K562 (cell line): ENCODE measurements at regions not wholly inside any gene's neighbourhood (a gene's known extent, or its start where the extent isn't known, plus 50 kb on each side); places are given as distances from the start of the nearest gene placed in this dataset.

Source experiments
- BRCA1 ChIP-seq, 2 experiments: fragments of 450-650 bp in 1 of 2; sonication (generic) in 1 of 2; formaldehyde crosslinking in 1 of 2; IDR thresholded peaks; 2 replicates each; pipeline versions ENCODE4 v1.5.0 to v1.6.1; 2017 to 2020; ENCODE audit warnings: mild to moderate bottlenecking in 1 of 2, missing genetic modification reagents in 1 of 2
- CREB1 ChIP-seq, 2 experiments: sonication (generic) in 1 of 2; formaldehyde crosslinking in 1 of 2; IDR thresholded peaks; 2 replicates each; pipeline versions ENCODE4 v1.6.1 to v1.8.0; 2012 to 2022; ENCODE audit warnings: inconsistent platforms in 1 of 2, mild to moderate bottlenecking in 1 of 2, missing genetic modification reagents in 1 of 2, moderate library complexity in 1 of 2
- E2F4 ChIP-seq: sonication (generic); formaldehyde crosslinking; IDR thresholded peaks from 2 replicates; pipeline ENCODE4 v1.8.0; 2022; ENCODE audit warnings: mild to moderate bottlenecking, low read depth, missing genetic modification reagents
- ESRRA ChIP-seq: fragments of 450-650 bp; IDR thresholded peaks from 2 replicates; pipeline ENCODE4 v1.6.1; 2014; ENCODE audit warnings: low read depth, mild to moderate bottlenecking, moderate library complexity, borderline replicate concordance
- FOXM1 ChIP-seq, 2 experiments: fragments of 450-650 bp in 1 of 2; sonication (generic) in 1 of 2; formaldehyde crosslinking in 1 of 2; IDR thresholded peaks; 2 replicates each; pipeline versions ENCODE4 v1.6.1 to v1.9.0; 2017 to 2022; ENCODE audit warnings: low read depth in 2 of 2, mild to moderate bottlenecking in 2 of 2, missing genetic modification reagents in 1 of 2, moderate library complexity in 1 of 2
- HMG20A ChIP-seq: fragments of 450-650 bp; formaldehyde crosslinking; conservative IDR thresholded peaks from 2 replicates; pipeline ENCODE4 v1.4.0; 2020; ENCODE audit warnings: mild to moderate bottlenecking, mixed read lengths
- NR3C1 ChIP-seq: sonication (generic); formaldehyde crosslinking; IDR thresholded peaks from 2 replicates; pipeline ENCODE4 v1.8.1; 2022; ENCODE audit warnings: missing genetic modification reagents
- SMAD1 ChIP-seq: fragments of 150-350 bp; IDR thresholded peaks from 2 replicates; pipeline ENCODE4 v1.6.1; 2014; ENCODE audit warnings: low read length, low read depth; ENCODE audit not compliant: partially characterized antibody
- SRSF3 ChIP-seq: fragments of 200-400 bp; formaldehyde crosslinking; IDR thresholded peaks from 2 replicates; pipeline ENCODE4 v1.6.1; 2016; ENCODE audit warnings: mild to moderate bottlenecking, low read length, moderate library complexity; ENCODE audit not compliant: insufficient read depth
- XRCC3 ChIP-seq: fragments of 450-650 bp; IDR thresholded peaks from 2 replicates; pipeline ENCODE4 v1.6.1; 2017; ENCODE audit warnings: mild to moderate bottlenecking, moderate library complexity
- ZNF121 ChIP-seq: sonication (generic); formaldehyde crosslinking; conservative IDR thresholded peaks from 2 replicates; pipeline ENCODE4 v1.8.0; 2022; ENCODE audit warnings: missing genetic modification reagents

GRCh38 chr6:77373955-77374354, 89.3 kb downstream of the HTR1B start:
- TF ChIP-seq CREB1 (IDR thresholded peaks at IDR 0.05) (no peak), CREB1 (CRISPR knock-in tag; IDR thresholded peaks at IDR 0.05) (no peak), XRCC3 (no peak), HMG20A (no peak), ESRRA (no peak), E2F4 (CRISPR knock-in tag) (no peak), BRCA1 (IDR thresholded peaks at IDR 0.05) (no peak), BRCA1 (CRISPR knock-in tag; IDR thresholded peaks at IDR 0.05) (no peak), ZNF121 (CRISPR knock-in tag) (no peak), FOXM1 (IDR thresholded peaks at IDR 0.05; ENCODE audit: low read depth) (no peak), FOXM1 (CRISPR knock-in tag; IDR thresholded peaks at IDR 0.05; ENCODE audit: low read depth) (no peak), SRSF3 (no peak), SMAD1 (no peak), NR3C1 (CRISPR knock-in tag) (no peak)
